SU-DHL-6 (cell line): ENCODE measurements at regions not wholly inside any gene's neighbourhood (a gene's known extent, or its start where the extent isn't known, plus 50 kb on each side); places are given as distances from the start of the nearest gene placed in this dataset.
"Not testable (repeated sequence)": the region's sequence is repeated elsewhere in the genome, so short reads cannot be mapped to it uniquely, and the experiment has no call there.

Experiments used
- H2AFZ ChIP-seq: fragments of 200-600 bp; sonication (generic); 2 replicates; pipeline ENCODE4 v1.6.1; 2014; ENCODE audit warnings: low read depth, mild to moderate bottlenecking, moderate library complexity, mixed read lengths, antibody characterized with exemption, low read length; ENCODE audit not compliant: severe bottlenecking
- H3F3A ChIP-seq: fragments of 200-600 bp; shearing (Covaris generic); 2 replicates; pipeline ENCODE4 v1.6.0; 2016; ENCODE audit warnings: antibody characterized with exemption, mild to moderate bottlenecking; ENCODE audit not compliant: insufficient read depth
- H3K27ac ChIP-seq: fragments of 200-600 bp; sonication (generic); 2 replicates; pipeline ENCODE4 v1.5.1; 2016; ENCODE audit warnings: low read depth, mild to moderate bottlenecking, low read length, moderate library complexity, mixed read lengths
- H3K27me3 ChIP-seq: fragments of 200-600 bp; sonication (generic), shearing (Covaris generic); 2 replicates; pipeline ENCODE4 v1.6.0; 2014; ENCODE audit warnings: mild to moderate bottlenecking, low read length
- H3K36me3 ChIP-seq: fragments of 200-600 bp; sonication (generic); 2 replicates; pipeline ENCODE4 v1.6.1; 2014; ENCODE audit warnings: mild to moderate bottlenecking, low read length, mixed read lengths
- H3K4me2 ChIP-seq: fragments of 300-600, 200-600 bp; shearing (Covaris generic), sonication (generic); 2 replicates; pipeline ENCODE4 v1.6.0; 2014; ENCODE audit warnings: low read length, low read depth, mild to moderate bottlenecking; ENCODE audit not compliant: poor library complexity, severe bottlenecking
- H3K4me3 ChIP-seq: fragments of 200-600 bp; sonication (generic); 2 replicates; pipeline ENCODE4 v1.5.1; 2014; ENCODE audit warnings: antibody characterized with exemption, low read length, mild to moderate bottlenecking, mixed read lengths; ENCODE audit not compliant: insufficient read depth, poor library complexity, severe bottlenecking
- H3K79me2 ChIP-seq: fragments of 200-600 bp; sonication (generic); 2 replicates; pipeline ENCODE4 v1.6.1; 2014; ENCODE audit warnings: mild to moderate bottlenecking, low read length, moderate library complexity; ENCODE audit not compliant: insufficient read depth
- H3K9ac ChIP-seq: fragments of 200-600 bp; sonication (generic); 2 replicates; pipeline ENCODE4 v1.7.0; 2014; ENCODE audit warnings: mild to moderate bottlenecking, low read length
- H3K9me2 ChIP-seq: fragments of 200-600 bp; sonication (generic); replicated peaks from 2 replicates; pipeline ENCODE4 v1.6.1; 2014; ENCODE audit warnings: low read length; ENCODE audit not compliant: insufficient read depth
- H3K9me3 ChIP-seq: fragments of 200-600 bp; sonication (generic); 2 replicates; pipeline ENCODE4 v1.6.1; 2014; ENCODE audit warnings: low read length, mixed read lengths; ENCODE audit not compliant: insufficient read depth
- H4K20me1 ChIP-seq: fragments of 200-600 bp; sonication (generic); 2 replicates; pipeline ENCODE4 v1.6.1; 2014; ENCODE audit warnings: low read depth, mild to moderate bottlenecking, antibody characterized with exemption, low read length, moderate library complexity, mixed read lengths
- EZH2phosphoT487 ChIP-seq: fragments of 200-600 bp; sonication (generic), shearing (Covaris generic); conservative IDR thresholded peaks from 2 replicates; pipeline ENCODE4 v1.6.1; 2018; ENCODE audit warnings: mild to moderate bottlenecking, antibody characterized with exemption, low read length, moderate library complexity, mixed read lengths
- TF ChIP-seq, protein P1 (sequence below): fragments of 200-600 bp; sonication (generic); IDR thresholded peaks from one replicate; pipeline ENCODE4 v1.5.1; 2017; ENCODE audit warnings: antibody characterized with exemption, mild to moderate bottlenecking, low read length, moderate library complexity; ENCODE audit not compliant: insufficient read depth, poor library complexity, severe bottlenecking

DNA sequence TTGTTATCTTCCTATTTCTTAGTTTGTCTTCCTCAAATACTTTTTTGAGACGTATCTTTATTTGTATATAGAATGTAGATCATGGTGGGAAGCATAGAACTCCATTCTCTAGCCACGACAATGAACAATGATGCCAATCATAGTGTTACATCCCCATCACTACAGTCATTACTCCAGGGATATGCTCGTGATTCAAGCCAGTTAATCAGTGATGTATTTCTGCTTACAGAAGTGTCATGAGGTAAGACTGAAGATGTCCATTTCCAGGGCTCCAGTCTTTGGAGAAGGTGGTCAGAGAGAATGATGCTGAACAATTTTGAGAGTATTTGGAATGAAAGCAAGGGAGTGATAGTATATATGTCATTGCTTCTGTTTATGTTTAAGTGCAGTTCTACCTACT lies 777.2 kb upstream of the TMEFF2 start:
- Histone ChIP-seq H4K20me1 (no peaks in the 10 kb centered on the region), H3K9ac (no peak overlapping the region), H3K27ac (no peak overlapping the region), H3K27me3 (no peaks in the 10 kb centered on the region), H3F3A (no peaks in the 10 kb centered on the region), H3K79me2 (no peaks in the 10 kb centered on the region), H3K4me3 (no peak overlapping the region), H3K36me3 (no peaks in the 10 kb centered on the region), H3K4me2 (no peak overlapping the region), H2AFZ (no peak overlapping the region), H3K9me2 (no peaks in the 10 kb centered on the region), H3K9me3 (no peaks in the 10 kb centered on the region; the same call in 1 of the 2 replicates)
- TF ChIP-seq, protein P1, sequence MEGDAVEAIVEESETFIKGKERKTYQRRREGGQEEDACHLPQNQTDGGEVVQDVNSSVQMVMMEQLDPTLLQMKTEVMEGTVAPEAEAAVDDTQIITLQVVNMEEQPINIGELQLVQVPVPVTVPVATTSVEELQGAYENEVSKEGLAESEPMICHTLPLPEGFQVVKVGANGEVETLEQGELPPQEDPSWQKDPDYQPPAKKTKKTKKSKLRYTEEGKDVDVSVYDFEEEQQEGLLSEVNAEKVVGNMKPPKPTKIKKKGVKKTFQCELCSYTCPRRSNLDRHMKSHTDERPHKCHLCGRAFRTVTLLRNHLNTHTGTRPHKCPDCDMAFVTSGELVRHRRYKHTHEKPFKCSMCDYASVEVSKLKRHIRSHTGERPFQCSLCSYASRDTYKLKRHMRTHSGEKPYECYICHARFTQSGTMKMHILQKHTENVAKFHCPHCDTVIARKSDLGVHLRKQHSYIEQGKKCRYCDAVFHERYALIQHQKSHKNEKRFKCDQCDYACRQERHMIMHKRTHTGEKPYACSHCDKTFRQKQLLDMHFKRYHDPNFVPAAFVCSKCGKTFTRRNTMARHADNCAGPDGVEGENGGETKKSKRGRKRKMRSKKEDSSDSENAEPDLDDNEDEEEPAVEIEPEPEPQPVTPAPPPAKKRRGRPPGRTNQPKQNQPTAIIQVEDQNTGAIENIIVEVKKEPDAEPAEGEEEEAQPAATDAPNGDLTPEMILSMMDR, result no peak
- no peak for TF ChIP-seq EZH2phosphoT487

DNA sequence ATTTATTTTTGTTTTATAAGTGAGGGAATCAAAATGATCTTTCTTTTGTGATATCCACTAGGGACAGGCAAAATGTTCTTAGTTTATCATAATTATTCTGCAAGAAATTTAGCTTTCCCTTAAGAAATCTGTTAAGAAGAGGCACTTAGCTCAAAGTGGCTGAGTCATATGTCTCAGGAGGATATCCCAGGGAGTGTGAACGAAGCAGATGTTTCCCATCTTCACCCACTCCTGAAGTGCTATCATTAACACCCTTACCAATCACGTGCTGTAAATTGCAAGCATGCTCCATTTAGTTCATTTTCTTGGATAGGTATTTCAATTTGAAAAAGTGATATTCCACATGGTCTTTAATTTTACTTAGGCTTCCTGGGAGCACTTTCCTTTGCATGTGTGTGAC lies 774.3 kb upstream of the TMEFF2 start:
- no peaks in the 10 kb centered on the region; the same call in 1 of the 2 replicates for H3K9me3 ChIP-seq
- H3K27ac ChIP-seq, result no peak overlapping the region
- H2AFZ ChIP-seq, result no peak overlapping the region
- no peaks in the 10 kb centered on the region for H3K79me2 ChIP-seq
- no peak for TF ChIP-seq EZH2phosphoT487
- no peak overlapping the region for H3K9ac ChIP-seq
- no peak overlapping the region for H3K4me3 ChIP-seq
- H3K4me2 ChIP-seq, result no peak overlapping the region
- no peaks in the 10 kb centered on the region for H4K20me1 ChIP-seq
- H3K27me3 ChIP-seq, result no peaks in the 10 kb centered on the region
- H3F3A ChIP-seq, result no peaks in the 10 kb centered on the region
- no peaks in the 10 kb centered on the region for H3K9me2 ChIP-seq
- H3K36me3 ChIP-seq, result no peaks in the 10 kb centered on the region

DNA sequence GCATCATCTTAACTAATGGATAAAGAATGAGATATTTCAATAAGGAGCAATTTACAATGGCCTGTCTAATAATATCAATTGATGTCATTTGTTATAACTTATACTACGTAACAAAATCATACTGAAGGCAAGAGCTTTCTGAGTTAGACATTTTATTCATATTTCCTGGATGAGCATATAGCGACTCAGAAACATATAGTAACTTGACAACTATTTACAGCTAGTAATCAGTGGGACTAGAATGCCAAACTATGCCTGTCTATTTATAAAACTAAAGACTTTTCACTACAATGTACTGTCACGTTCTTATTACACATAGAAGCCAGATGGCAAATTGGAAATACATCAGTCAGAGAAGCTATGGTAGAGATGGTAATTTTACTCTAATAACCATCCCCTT lies 766.2 kb upstream of the TMEFF2 start:
- no peak for TF ChIP-seq EZH2phosphoT487
- TF ChIP-seq, protein P1, result no peak

DNA sequence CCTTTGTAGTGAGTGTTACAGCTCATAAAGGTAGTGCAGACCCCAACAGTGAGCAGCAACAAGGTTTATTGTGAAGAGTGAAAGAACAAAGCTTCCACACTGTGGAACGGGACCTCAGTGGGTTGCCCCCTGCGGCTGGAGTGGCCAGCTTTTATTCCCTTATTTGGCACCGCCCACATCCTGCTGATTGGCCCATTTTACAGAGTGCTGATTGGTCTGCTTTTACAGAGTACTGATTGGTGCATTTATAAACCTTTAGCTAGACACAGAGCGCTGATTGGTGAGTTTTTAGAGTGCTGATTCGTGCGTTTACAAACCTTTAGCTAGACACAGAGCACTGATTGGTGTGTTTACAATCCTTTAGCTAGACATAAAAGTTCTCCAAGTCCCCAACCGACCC lies 763.9 kb upstream of the TMEFF2 start:
- not testable (repeated sequence) for H4K20me1 ChIP-seq, H3F3A ChIP-seq, H3K4me2 ChIP-seq, H2AFZ ChIP-seq, H3K4me3 ChIP-seq, H3K36me3 ChIP-seq, H3K9me3 ChIP-seq, H3K27me3 ChIP-seq, H3K9me2 ChIP-seq, H3K27ac ChIP-seq, H3K79me2 ChIP-seq, H3K9ac ChIP-seq

More for the DNA sequence above, 766.2 kb upstream of the TMEFF2 start:
- Histone ChIP-seq H3K36me3 (no peaks in the 10 kb centered on the region), H3K4me3 (no peak overlapping the region), H3K4me2 (no peak overlapping the region), H4K20me1 (no peaks in the 10 kb centered on the region), H3F3A (no peaks in the 10 kb centered on the region), H3K9me2 (no peaks in the 10 kb centered on the region), H3K27me3 (no peaks in the 10 kb centered on the region), H3K79me2 (no peaks in the 10 kb centered on the region), H3K9me3 (no peaks in the 10 kb centered on the region; the same call in 1 of the 2 replicates), H2AFZ (no peak overlapping the region), H3K9ac (no peak overlapping the region), H3K27ac (no peak overlapping the region)
